Anterior cingulate cortex (tissue), 58 donors: ENCODE measurements at regions not wholly inside any gene's neighbourhood (a gene's known extent, or its start where the extent isn't known, plus 50 kb on each side); places are given as distances from the start of the nearest gene placed in this dataset.

ENCODE experiments used
- DNase-seq, 58 donors: peaks; one replicate each; lab custom pipeline; 2025; lab: John Stamatoyannopoulos, UW

- no peak for DNase-seq
These were observed 243.7 kb downstream of the MYLK4 start for GRCh38 chr6:2507016-2507415.

- DNase-seq: no peak
These were observed 245.1 kb downstream of the MYLK4 start for GRCh38 chr6:2505624-2506023.

GRCh38 chr6:2504495-2505064 lies 246.1 kb downstream of the MYLK4 start:
- DNase-seq: no peak

DNA sequence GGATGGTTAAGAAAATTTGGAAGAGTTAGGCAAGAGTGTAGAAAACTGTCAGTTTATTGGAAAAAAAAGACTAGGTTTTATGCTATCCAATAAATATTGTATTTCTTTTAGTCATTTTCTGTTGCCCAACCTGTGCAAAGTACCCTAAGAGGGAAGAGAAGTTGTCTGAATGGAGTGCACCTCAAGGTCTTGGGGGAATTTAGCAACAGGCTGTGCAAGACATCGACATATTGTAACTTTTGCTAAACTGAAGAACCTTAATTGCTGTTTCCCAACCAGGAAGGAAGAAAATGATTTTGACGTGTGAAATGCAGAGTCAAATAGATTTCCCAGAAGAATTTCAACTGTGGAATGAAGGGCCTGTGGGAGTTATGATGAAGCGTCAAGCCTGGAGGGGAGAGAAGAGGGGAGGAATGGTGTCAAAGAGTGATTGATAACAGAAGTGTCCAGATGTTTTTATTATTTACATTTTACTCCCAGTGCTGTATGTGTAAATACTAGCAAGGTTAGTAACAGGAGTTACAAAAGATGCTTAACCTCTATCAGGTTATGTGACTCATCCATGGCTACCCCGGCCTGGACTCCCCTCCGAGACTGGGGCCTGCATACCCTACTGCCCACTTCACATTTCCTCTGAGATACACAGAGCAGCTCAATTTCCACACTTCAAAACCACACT lies 246.8 kb downstream of the MYLK4 start:
- DNase-seq: no peak

DNA sequence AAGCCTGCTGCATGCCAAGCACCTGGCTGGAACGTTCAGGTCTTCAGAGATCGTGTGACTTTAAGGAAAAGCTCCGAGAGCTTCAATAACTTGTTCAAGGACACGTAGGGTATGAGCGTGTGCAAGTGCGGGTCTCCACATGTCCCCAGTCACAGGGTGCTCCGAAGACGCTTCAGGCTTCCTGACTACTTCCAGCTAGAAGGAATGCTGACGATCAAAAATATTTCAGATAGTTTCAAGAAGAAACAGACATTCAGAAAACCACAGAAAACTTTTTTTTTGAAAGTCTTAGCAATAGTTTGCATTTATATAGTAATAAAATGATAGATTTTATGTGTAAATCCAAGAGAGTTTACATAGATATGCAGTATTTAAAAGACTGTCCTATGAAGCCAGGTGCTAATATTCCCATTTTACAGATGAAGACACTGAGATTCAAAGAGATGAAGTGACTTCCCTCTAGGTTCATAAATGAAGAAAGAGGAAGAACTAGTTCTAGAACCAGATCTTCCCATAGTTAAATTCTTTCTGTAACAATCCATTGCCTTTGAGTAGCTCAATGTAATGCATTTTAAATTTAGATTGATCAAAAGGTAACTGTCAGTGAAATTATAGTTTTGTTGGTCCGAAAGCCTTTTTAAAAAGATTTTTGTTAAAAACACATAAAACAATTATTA lies 247.6 kb downstream of the MYLK4 start:
- no peak for DNase-seq

- DNase-seq: no peak
These were observed 248.4 kb downstream of the MYLK4 start for GRCh38 chr6:2502096-2502997.

DNA sequence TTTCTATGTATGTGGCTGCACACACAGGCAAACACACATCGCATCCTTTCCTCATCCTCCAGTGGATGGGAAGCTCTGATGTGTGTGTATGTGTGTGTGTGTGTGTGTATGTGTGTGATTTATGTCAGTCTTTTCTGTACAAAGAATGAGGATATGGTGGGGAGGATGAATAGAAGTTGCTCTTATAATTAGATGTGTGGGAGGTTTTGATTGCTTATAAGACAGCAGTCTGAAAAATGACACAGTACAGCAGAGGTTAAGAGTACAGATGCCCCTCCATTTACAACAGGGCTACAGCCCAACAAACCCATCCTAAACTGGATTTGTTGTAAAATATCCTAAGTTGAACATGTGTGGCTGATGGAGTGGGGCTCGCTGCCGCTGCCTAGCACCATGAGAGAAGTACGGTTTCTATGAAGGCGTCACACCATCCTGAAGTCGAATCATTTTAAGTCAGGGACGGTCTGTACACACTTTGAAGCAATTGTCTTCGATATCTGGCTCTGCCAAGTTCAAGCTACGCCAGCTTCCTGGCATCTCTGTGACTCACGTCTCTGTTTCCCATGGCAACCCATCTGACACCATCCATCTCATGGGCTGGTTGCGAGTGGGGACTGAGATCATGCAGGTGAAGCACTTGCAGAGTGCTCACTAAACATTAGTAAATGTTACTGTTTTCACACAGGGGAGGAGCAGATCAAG lies 252.6 kb downstream of the MYLK4 start:
- peak in 21 of 58 donors; percentile 2 to 66 (median 17) for DNase-seq

DNA sequence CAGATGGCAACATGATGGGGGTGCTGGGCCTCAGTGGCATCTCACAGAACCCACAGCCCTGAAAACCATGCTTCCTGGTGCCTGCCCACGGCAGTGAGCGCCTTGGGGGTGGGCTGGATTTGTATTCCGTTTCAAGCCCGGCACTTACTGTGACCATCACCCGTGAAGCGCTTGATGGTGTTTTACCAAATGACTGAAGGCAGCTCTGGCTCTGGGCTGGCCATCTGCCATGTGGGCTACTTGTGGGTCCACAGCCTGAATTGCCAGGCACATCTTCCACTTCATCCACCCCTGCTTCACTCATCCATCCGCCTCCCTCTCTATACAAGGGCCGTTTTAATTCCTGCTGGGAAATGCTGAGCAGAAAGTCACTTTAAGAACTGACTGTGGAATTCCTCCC lies 250.9 kb upstream of the GMDS start:
- DNase-seq: no peak

DNA sequence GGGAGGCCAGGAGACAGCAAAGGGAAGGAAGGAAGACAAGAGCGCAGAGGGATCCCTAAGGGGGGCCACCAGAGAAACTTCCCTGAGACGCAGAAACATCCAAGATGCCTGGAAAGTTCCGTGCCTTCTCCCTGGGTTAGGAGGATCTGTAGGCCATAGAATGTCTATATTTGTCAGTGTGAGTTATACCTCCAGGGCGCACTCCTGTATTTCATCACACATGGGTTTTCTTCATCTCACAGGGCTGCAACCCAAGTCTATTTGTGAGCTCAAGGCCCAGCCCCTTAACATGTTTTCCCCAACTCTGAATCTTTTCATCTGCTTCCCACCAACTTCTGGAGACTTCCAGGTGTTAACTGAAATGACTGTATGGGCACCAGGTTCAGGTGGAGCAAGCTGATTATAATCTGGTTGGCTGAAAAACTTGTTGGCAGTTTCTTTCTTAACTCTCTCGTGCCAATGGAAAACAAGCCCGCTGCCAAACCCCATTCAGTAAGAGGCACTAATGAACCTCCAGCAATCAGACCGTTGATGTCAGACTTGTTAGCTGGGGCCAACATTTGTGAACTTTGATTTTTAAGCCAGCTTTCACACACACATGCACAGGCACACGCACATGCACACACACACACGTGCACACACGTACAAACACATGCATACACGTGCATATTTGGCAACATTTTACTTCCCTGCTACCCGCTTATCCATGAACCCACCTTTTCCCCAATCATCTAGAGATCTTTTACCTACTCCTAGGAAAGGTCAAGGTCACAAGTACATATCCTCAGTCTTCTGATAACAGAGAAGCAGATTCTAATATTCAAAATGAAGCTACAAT lies 247.5 kb upstream of the GMDS start:
- no peak for DNase-seq

- no peak for DNase-seq
These were observed 245.7 kb upstream of the GMDS start for GRCh38 chr6:2491137-2491536.

DNA sequence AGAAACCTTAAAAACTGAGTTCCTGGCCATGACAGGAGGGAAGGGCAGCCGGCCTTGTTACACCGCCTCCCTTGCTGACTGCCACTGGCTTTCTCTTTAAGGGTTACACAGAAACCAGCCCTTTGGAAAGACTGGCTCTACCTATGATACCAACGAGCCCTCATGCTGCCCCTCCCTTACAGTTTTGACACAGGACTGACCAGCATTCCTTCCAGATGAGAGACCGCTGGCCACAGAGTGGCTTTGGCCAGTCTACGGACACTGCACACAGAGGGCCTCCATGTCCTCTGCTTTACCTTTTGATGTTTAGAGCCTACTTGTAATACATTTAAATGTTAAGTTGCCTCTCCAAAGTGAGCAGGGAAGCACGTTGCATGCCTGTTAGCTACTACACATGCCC lies 243.2 kb upstream of the GMDS start:
- no peak for DNase-seq

DNA sequence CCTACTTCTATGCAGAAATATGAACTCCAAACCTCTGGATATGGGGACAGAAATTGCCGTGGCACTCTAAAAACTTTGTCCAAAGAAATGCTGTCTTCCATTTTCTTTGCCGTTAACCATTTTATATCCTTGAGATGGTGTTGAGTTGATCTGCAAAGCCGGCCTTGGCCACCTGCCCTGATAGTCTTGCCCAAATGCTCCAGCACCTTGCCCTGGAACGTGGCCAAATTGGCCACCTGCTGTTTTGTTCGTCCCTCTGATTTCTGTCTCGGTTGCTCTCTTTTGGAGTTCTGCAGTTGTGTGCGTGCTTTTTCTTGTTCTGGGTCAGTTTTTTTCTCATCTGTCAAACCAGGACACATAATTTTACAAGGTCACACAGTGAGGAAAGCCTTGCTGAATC lies 239.7 kb upstream of the GMDS start:
- DNase-seq: no peak

GRCh38 chr6:2482773-2483172 lies 237.4 kb upstream of the GMDS start:
- DNase-seq: no peak

DNA sequence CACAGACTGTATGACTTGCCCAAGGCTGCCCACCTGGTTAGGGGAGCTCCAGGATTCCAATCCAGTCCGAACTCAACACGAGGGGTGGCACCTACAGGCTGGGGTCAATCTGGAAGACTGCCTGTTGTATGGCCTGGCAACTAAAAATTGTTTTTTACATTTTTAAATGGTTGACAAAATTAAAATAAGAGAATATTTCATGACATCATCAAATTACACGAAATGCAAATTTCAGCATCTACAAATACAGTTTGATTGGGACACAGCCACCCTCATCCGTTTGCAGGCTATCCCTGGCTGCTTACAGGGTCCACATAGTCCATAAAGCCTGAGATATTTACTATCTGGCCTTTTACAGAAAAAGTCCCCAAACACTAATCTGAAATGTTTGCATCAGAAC lies 235.9 kb upstream of the GMDS start:
- no peak for DNase-seq

DNA sequence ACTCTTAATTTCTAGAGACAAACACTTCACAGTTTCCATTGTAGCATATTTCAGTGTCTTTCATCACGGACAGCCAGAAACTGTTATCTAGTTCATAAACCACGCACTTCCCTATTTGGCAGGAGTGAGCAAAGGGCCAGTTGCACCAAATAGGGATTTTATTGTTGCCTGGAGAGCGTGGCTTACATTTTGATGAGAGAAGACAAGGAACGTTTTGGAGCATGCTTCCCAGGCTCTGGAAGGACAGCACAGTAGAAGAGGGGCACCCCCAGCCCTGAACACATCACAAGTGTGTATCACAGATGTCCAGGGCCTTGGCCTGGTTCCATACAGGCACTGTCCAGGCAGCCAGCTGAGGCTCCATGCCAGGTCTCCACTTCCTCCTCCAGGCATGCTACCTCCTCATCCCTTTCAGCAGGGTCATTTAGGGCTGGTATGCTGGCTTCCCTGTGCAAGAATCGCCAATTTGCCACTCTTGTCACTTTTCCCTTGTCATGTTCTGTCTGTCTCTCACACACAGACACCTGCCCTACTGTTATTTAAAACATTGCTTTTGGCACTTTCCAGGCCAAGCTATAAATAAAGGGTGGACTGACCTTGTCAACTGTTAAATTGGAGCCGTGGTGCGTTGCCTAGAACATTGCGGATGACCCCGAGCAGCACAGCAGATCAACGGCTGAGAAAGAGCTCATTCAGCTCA lies 235.0 kb upstream of the GMDS start:
- DNase-seq: peak in 38 of 58 donors; percentile 1 to 89 (median 33)

- no peak for DNase-seq
These were observed 232.8 kb upstream of the GMDS start for GRCh38 chr6:2478200-2478599.

- no peak for DNase-seq
These were observed 232.3 kb upstream of the GMDS start for GRCh38 chr6:2477666-2478065.

DNA sequence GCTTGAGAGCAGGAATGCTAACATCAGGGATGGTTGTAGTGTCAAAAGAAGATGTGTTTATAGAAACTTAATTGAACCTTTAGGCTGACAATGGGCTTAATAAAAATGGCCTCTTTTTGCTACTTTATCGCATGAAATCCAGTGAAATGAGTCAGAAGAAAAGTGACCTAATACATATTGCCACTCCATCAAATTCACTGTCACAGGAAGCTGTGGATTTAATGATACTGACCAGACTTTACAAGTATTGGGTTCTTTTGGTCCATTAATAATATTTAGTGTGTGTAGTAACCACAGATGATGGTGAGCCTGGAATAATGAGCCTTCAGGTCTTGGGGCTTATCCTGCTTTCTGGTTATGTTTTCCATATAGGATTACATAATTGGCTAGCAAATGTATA lies 231.8 kb upstream of the GMDS start:
- DNase-seq: no peak

DNA sequence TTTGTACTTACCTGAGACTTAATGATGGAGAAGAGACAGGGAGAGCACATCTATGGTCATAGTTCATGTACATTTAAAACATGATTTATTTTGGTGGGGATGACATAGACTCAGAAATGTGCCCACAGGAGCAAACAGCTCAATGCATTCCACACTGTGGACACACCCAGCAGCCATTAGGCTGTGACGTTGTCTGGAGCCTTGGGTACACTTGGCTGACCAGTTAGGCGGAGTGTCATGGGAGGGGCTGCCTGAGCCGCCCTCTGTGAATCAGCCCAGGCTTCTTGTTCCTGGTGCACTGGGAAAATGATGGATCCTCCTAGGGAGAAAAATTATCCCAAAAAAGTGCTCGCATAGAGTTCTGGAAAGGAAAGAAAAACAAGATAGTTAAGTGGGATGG lies 231.0 kb upstream of the GMDS start:
- no peak for DNase-seq
